GM18870 (cell line): ENCODE measurements at regions not wholly inside any gene's neighbourhood (a gene's known extent, or its start where the extent isn't known, plus 50 kb on each side); places are given as distances from the start of the nearest gene placed in this dataset.

Experiments used
- ATAC-seq: cut with Tn5 transposase; IDR thresholded peaks from one replicate; pipeline ENCODE4 v1.9.1; 2021; ENCODE audit warnings: moderate library complexity; ENCODE audit not compliant: unreplicated experiment

GRCh38 chr6:22621701-22622100, 52.3 kb downstream of the HDGFL1 start:
- ATAC-seq = no peak

DNA sequence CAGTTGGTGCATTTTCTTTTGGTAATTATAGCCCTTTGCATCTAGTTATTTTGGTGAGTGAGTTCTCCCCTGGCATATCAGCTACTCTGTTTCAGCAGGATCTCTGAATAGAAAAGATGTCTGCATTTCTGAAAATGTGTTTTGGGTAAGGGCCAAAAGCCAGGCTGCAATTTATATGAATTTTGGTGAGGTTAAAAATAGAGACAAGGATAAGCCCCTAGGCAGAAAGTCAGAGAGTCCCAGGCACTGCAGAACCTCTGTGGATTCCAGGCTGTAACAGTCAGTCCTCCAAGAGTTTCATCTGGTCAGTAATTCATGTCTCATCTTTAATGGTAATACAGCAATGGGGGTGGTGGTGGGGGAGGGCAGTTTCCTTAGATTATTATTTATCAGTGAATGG, 53.0 kb downstream of the HDGFL1 start:
- ATAC-seq = no peak

- no peak for ATAC-seq
These were observed 53.4 kb downstream of the HDGFL1 start for GRCh38 chr6:22622813-22623212.

DNA sequence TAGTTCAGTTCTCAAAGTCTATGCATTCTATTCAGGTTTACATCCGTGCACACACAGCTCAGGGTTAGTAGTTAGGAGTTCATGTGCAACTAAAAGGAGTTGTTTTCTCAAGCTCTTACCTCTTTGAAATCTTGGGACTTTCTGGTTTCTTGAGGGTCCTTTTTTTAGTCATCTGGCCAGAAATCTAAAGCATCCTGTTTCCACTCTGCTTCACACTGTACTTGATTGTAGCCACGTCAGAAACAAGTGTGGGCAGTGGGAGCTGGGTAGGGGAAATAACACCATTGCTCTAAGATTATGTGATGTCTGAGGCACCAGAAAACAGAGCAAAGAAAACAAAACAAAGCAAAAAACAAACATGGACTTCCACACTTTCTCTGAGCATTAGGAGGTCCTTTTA, 58.3 kb downstream of the HDGFL1 start:
- ATAC-seq = no peak

GRCh38 chr6:22631091-22631490, 61.7 kb downstream of the HDGFL1 start:
- ATAC-seq = no peak

DNA sequence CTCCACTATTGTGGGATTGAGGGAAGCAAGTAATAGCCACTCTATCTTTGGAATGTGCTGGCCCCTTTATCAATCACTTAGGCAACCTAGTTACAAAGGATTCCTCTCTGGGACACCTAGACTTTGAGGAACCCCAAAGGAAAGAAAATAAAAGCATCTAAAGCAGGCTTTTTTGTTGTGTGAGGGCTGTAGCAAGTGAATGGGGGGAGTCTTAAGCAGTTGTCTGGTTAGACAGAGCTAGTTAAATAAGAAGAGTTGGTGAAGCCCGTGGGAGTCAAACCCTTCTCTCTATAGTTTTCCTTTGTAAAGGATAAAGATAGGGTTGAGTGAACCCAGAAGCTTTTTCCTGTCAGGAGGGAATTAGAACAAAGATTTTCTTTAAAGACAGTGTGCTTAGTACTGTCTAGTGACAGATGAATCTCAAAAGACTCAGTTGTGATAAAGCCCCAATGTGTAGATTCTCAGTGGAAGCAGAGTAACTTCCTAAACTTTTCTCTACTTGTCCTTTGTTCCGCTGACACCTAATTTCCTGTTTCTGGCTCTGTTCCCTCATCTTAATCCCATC, 63.3 kb downstream of the HDGFL1 start:
- no peak for ATAC-seq

DNA sequence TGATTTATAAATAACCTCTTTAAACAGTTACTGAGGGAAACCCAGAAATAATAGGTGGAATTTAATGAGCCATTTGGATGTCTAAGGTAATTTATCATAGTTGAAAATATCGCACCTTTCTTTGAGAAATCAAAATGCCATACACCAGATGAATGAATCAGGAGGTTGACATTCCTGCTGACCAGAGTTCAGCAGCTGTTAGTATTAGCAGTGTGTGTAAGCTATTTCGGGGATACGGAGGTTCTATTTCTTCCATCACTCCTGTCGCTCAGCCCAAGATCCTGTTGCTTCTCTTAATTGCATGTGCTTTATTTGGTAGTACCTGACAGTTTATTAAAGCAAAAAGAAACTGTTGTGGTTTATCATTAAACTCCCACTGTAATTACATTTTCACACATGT, 67.1 kb downstream of the HDGFL1 start:
- no peak for ATAC-seq

DNA sequence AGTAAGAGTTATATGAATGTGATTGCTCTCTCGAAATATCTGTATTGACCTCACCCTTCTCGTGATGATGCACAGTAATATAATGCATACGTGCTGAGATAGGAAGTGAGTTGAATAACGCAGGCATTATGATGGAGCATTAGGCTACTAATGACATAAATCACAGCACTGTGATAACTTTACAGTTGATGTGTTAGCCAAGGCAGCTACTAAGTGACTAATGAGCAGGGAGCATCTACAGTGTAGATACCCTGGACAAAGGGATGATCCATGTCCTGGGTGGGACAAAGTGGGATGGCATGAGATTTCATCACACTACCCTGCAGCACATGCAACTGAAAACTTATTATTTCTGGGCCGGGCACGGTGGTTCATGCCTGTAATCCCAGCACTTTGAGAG, 68.4 kb downstream of the HDGFL1 start:
- ATAC-seq = no peak

DNA sequence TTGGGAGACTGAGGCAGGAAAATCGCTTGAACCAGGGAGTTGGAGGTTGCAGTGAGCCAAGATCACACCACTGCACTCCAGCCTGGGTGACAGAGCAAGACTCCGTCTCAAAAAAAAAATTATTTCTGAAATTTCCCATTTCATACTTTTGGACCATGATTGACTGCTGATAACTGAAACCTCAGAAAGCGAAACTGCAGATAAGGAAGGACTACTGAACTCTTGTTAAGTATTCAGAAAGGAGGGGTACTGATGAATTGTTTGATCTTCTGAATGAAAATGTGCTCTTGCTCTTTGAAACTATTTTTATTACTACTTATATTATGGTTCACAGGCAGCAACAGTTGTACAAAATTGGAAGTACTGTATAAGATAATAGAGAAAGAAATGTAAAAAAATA, 69.0 kb downstream of the HDGFL1 start:
- no peak for ATAC-seq

GRCh38 chr6:22642254-22642653, 72.9 kb downstream of the HDGFL1 start:
- no peak for ATAC-seq

- ATAC-seq = no peak
These were observed 74.4 kb downstream of the HDGFL1 start for GRCh38 chr6:22643780-22644179.

GRCh38 chr6:22647719-22648118, 78.4 kb downstream of the HDGFL1 start:
- ATAC-seq = no peak

DNA sequence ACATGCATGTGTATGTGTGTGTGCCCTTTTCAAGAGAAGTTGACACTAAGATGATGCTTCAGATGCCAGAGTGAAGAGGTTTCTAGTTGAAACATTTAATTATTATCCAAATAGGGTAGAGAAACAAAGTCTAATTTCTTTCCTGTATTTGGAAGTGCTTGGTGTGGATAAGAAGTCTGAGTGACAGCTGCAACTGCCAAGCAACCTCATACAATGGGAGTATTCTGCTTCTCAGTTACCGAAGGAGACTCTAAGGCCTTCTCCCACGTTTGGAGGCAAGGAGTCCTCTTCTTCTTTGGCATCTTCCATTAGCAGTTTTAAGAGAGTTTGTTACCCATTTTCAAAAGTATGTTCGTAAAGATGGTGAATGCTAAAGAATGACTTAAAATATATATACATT, 82.4 kb downstream of the HDGFL1 start:
- ATAC-seq = no peak

GRCh38 chr6:22653980-22654610, 84.7 kb downstream of the HDGFL1 start:
- no peak for ATAC-seq

- peak; percentile 91 for ATAC-seq
These were observed 87.5 kb downstream of the HDGFL1 start for GRCh38 chr6:22656706-22657351.

- ATAC-seq = peak; percentile 35
These were observed 88.1 kb downstream of the HDGFL1 start for GRCh38 chr6:22657352-22657980.

DNA sequence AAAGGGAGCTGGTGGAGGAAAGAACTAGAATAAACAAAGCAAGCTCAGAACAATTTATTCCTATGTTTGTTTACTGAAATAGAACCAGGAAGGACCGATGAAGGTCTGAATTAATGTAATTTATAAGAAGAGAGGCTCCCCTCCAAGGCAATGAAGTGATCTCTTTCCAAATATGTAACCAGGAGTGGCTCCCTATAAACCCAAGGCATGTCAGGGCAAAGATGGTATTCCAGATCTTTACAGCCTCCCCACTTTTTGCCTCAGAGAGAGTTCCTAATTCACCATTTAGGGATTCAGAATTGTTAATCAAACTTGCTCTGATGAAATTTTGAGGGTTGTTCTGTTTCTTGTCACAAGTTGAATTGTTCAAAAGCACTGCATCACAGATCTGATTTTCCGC, 88.8 kb downstream of the HDGFL1 start:
- ATAC-seq = no peak

DNA sequence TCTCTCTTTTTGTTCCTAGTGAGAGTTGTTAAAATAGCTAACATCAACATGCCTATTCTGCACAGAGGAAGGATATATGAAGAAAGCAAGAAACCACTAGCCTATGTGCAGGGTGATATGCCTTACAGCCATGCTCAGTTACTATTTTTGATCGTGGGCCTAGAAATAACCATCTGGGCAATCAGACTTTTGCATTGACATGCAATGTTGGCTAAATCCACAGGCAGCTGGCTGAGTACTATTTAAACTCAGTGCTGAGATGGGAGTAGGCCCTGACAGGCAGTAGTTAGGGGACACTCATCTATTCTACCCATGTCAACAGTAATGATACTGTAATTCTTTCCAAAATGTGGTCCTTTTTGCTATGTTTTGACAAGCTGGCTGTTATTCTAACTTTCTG, 89.6 kb downstream of the HDGFL1 start:
- ATAC-seq = no peak

DNA sequence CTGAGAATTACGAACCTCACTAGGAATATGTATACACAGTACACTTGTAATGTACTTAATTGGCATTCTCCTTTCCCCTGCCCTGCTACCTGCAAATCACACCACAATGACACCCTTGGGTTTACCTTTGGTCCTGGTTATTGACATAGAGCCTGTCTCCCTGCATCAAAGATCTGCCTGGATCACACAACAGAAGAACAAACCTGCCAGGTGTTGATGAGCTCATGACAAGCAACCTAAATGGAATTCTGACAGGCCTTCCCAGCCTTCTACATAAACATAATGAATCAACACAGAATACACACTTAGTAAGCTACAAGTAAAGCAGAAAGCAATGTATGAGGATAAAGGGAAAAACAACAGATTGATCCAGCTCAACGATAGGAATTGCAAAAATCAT, 95.6 kb downstream of the HDGFL1 start:
- ATAC-seq = no peak

- no peak for ATAC-seq
These were observed 96.7 kb downstream of the HDGFL1 start for GRCh38 chr6:22666021-22666420.

GRCh38 chr6:22666586-22666985, 97.2 kb downstream of the HDGFL1 start:
- ATAC-seq = no peak

- ATAC-seq = no peak
These were observed 98.5 kb downstream of the HDGFL1 start for GRCh38 chr6:22667855-22668254.
